Activated T-cell treated with anti-CD3 and anti-CD28 coated beads for 1 hour (primary cell): ENCODE measurements at regions not wholly inside any gene's neighbourhood (a gene's known extent, or its start where the extent isn't known, plus 50 kb on each side); places are given as distances from the start of the nearest gene placed in this dataset.

ENCODE experiments used
- DNase-seq: peaks from one replicate; pipeline ENCODE4 v3.0.0-alpha.2; 2020; ENCODE audit warnings: low read depth

DNA sequence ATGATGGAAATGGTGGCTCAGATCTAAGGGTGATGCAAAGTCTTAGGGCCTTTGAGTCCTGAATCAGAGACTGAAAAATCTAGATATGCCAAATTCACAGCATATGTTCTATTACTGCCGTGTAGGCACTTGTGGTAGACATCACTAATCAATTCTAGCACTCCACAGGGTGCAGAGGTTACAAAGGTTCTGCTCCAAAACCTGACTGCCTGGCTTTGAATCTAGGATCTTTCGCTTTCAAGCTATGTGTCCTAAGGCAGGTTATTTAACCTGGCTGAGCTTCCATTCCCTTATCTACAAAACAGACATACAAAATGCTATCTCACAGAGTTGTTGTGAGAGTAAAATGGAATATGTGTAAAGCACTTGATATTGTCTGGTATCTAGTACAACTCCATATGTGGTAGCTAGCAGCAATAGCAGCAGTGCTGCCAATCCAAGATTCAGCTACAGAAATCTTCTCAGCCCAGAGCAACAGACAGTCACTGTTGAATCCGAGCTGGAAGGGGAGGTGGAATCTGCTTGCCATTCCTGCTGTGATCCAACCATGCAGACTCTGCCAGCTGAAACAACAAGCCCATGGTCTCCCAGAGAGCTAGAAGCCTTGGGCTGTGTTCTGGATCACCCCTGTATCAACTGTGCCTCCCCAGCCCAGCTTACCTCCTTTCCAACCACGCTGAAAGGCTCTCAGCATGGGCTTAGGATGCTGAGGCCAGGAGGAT lies 206.9 kb downstream of the TFAP2C start:
- DNase-seq: no peak

DNA sequence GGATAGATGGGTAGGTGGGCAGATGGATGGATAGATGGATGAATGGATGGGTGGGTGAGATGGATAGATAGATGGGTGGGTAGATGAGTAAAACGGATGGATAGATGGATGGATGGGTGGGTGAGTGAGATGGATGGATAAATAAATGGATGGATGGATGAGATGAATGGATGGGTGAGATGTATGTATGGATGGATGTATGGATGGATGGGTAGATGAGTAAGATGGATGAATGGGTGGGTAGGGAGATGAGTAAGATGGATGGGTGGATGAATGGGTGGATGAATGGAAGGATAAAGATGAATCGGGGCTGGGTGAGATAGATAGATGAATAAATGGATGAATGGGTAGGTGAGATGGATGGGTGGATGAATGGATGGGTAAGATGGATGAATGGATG lies 210.1 kb downstream of the TFAP2C start:
- no peak for DNase-seq

DNA sequence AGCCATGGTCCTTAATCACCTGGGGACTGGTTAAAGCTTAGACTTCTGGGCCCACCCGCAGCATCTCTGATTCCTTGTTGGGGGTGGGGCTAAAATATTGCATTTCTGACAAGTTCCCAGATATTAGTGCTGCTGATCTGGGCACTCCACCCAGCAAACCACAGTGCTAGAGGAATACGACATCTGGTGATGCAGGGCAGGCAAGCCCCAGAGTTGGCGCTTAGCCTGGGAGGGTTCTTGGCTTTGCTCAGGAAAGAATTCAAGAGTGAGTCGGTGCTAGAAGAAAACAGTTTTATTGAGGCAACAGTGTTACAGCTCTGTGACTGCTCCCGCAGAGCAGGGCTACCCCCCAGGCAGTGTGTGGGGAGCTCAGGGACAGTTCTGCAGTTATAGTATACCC lies 210.7 kb downstream of the TFAP2C start:
- no peak for DNase-seq

DNA sequence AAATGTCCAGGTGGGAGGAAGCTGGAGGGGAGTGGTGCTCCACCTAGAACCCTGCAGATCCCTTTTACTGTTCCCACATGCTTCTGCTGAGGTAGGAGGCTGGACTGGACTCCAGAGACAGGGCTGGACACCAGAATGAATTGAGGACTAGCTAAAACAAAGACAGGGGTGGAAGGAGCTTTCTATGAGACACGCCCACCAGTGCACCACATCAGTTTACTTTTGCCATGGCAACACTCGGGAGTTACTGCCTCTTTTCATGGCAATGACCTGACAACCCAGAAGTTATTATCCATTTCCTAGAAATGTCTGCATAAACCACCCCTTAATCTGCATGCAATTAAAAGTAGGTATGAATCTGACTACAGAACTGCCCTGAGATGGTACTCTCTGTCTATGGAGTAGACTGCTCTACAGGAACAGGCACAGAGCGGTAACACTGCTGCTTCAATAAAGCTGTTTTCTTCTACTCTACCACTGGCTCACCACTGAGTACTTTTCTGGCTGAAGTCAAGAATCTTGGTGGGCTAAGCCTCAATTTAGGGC lies 211.7 kb downstream of the TFAP2C start:
- no peak for DNase-seq

DNA sequence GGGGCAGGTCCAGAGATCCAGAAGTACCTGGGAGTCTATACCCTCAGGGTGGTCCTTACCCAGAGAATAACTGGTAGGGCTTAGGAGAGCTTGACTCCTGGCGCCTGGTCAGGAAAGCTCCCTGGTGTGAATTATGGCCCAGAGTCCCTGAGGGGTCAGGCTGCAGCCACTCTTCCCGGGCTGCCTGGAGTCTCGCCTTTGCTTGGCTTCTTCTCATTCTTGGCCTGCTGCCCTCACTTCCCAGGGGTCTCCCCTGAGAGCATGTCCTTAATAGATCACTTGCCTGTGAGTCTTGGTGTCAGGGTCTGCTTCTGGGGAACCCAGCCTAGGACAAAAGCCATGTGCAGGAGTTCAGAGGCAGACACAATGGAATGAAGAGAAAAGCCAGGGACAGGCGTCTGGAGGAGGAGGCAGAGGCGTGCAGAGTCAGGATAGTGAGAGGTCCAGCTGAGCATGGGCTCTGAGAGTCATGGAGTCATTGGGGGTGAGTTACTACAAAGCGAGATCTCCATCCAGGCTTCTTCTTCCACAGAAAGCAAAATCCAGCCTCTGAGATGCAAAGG lies 212.3 kb downstream of the TFAP2C start:
- DNase-seq: no peak

DNA sequence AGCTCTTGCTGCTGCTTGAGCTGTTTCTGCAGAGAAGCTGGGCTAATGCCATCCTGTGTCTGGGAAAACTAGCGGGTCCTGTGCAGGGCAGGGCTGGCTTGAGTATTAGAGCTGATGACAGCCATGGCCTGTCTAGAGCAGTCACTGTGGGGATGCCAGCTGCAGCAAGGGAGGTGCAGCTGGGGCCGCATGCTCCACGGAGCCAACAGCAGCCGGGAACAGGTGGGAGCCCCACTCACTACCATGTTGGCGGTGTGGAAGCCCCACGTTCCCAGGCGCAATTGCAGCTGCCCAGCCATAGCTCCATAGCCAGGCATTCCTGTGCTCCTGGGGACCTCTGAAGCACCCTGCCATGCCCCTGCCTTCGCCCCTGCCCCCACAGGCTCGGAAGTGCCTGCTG lies 212.9 kb downstream of the TFAP2C start:
- no peak for DNase-seq

DNA sequence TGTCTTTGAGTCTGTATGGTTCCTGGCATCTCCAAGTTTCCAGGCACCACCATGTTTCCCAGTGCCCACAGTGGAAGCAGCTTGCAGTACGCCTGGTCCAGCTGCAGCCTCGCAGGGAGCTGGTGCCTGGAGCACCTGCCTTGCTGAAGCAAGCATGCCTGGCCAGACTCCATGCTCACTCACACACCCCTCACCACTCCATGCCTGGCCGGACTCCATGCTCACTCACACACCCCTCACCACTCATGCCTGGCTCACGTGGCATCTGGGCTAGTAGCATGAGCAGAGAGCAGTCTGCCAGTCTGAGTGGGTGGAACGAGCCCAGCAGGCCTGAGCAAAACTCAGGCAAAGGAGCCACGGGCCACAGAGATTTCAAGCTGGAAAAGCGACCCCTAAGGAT lies 214.3 kb downstream of the TFAP2C start:
- DNase-seq: no peak

DNA sequence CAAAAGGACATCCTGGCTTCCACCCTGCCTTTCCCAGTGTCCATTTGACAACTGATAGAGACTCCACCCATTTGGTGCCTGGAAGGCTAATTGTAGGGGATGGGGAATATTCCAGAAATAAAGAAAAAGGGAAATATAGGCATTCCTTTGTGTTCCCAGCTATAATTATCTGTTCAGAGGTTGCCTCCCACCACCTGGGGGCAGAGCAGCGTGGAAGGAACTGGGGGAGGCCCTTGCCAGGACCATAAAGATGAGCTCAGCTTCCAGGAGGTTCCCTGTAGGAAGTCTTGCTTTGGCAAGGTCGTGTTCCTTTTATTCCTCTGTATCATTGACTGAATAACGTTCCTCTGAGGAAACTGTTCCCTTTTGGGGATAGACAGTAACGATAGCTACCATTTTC lies 214.7 kb downstream of the TFAP2C start:
- no peak for DNase-seq

DNA sequence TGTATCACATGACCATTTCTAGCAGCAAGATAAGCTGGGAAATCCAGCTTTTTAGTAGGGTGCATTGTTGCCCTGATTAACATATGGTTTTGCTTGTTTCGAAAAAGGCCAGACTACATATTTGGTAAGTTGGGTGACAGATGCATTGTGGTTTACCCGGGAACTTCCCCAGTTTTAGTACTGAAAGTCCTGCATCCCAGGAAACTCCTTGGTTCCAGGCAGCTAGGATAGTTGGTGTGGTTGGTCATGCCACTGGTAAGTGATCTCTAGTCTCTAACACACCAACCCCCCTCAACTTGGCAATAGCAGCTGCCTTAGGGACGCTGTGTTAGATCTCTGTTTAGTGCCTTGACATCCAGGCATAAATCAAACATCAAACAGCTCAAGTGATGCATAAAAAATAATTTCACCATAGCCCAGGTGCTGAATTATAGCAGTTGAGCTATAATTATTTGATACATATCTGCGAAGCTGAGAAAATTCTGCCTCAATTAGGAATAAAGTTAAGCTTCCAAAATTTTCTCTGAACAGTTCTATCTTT lies 216.5 kb downstream of the TFAP2C start:
- DNase-seq: no peak

DNA sequence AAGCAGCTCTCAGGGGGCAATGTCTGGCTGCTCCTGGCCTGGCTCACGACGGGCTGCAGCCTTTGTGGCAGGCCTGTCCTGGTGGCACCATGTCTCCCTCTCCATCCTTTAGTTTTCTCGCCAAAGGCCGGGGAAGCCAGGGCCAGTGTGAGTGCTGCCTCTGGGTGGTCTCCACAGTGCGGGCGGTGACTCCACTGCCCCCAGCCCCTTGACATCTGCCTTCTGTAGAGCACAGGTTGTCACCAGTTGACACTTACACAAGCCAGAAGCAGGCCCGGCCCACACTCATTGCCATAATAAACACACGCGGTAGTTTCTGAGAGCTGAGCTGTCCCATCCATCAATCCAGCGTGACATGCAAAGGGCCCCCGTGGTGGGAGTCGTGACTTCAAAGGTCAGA lies 219.5 kb downstream of the TFAP2C start:
- no peak for DNase-seq

DNA sequence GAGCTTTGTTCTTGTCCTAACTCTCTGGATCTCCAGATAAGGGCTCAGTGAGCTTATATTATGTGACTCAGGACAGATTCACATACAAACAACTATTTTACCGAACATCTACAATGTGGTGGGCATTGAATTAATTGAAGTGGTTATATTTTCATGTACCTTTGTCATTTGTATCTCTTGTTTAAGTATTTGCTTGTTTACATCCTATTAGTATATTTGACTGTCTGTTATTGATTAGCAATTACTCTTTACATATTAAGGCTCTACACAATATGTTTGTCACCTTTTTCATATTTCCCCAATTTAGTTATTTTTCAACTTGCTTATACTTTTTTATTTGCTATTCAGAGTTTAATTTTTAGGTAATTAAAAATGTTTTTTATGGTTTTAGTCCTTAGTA lies 222.4 kb downstream of the TFAP2C start:
- no peak for DNase-seq

DNA sequence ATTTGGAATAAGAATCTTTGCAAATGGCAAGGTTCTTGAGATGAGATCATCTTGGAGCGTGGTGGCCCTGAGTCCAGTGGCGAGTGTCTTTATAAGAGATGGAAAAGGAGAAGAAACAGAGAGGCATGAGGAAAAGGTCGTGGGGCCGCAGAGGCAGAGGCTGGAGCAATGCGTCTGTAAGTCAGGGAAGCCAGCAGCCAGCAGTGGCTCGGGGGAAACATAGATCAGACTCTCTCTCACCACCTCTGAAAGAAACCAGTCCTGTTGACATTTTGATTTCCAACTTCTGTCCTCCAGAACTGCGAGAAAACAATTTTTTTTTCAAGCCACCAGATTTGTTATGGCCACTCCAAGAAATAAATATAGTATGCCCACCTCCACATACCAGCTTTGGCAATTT lies 226.6 kb downstream of the TFAP2C start:
- DNase-seq: no peak

DNA sequence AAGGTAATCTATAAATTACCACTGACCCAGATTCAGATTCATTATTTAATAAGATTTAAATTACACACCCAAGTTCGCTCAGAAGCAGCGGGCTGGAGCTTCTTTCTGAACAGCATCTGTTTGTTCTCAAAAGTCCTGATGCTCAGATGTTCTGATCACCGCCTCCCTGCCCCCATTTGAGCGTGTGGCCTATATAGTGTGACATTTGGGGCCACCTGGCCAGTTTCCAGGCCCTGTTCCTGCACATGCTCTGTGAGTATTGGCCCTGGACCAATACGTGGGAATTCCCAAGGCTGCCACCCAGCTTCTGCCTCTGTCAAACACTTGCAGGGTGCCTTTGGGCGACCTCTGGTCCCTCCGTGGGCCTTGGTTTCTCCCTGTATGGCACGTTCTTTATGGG lies 228.8 kb downstream of the TFAP2C start:
- no peak for DNase-seq

DNA sequence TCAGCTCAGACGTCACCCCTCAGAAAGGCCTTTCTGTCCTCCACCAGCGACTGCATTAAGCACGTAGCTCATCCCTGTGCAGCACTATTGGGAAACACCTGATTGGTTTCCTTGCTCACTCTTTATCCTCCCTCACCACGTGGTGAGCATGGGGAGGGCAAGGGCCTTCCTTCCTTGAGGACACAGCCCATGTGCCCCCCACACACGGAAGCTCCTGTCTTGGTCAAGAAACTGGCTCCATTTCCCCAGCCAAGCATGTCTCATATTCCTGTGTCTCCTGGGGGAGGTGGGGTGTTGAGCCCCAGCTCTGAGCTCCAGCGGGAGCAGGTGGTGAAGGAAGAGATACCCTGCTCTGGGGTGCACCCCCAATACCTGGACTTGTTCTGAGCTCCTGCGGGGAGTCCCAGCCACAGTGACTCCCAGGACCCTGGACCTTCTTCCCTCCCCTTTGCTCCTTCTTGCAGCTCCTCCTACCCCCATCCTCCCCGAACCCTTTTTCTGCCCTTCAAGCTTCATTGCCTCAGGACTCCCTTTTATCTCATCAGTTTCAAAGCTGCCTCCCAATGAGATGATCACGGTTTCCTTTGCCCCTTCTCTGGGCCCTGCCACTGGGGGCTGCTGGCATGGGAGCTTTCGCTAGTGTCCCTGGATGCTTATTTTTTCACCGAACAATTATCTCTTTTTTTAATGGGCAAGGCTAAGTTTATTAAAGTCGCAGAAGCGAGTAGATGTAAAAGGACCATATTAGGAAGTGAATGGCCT lies 230.1 kb downstream of the TFAP2C start:
- no peak for DNase-seq

DNA sequence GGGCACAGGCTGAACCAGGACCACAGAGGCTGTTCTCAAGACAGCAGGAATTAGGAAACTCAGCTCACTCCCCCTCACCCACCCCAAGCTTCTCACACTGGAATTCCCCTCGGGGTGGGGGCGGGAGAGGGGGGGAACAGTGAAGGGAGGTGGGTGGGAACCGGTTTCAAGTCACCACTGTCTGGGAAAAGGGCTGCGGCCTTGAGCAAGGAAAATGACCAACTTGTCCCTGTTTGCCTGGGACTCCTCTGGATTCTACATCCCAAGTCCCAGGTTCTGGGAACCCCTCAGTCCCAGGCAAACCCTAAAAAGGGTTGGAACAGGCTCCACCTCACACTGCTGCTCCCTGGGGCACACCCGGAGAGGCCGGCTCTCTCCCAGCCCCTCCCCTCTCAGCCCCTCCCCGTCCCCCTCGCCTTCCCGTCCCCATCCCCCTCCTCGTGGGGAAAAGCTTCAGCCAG lies 230.7 kb downstream of the TFAP2C start:
- DNase-seq: no peak

DNA sequence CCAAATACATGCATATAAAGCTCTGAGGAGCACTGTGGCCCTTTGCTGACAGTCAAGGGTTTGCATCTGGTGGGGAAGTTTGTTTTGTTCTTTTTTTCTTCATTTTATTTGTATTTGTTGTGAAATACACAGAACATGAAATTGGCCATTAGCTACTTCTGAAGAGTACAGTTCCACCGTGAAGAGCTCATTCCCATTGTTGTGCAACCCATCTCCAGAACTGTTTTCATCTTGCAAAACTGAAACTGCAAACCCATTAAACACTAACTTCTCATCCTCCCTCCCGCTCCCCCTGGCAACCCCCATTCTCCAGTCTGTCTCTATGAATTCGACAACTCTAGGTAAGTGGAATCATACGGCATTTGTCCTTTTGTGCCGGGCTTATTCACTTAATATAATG lies 231.3 kb downstream of the TFAP2C start:
- DNase-seq: no peak

DNA sequence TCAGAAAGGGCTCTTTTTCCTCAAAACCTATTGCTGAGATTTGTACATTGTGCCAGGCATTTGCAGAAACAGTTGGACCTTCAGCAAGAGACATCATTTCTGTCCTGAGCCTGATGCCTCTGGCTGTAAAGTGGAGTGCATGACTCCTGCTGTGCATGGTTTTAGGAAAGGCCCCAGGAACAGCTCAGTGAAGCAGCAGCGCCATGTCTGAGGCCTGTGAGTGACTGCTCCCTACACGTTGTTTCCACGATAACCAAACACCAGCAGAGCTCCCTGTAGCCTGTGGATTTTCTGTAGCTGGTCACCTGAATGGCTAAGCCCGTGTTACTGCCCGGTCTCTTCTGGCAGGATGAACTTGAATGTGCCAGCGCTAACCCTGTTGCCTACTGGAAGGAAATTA lies 232.5 kb downstream of the TFAP2C start:
- DNase-seq: no peak

DNA sequence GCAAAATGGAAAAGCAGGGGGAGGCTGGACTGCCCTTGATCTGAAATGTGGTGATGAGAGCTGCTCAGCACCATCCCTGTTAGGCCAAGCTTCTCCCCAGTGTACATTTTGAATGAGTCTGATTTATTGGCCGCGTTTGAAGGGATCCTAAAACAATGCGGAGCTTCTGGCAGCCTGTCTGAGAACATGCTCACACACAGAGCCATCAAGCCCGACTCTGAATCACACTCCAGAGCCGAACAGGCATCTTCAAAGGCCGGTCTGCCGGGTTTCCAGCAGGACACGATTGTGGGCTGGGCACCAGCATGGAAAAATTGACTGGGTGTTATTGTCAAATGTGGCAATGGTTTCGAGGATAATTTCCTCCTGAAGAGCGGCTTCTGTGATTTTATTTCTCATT lies 235.9 kb downstream of the TFAP2C start:
- no peak for DNase-seq

DNA sequence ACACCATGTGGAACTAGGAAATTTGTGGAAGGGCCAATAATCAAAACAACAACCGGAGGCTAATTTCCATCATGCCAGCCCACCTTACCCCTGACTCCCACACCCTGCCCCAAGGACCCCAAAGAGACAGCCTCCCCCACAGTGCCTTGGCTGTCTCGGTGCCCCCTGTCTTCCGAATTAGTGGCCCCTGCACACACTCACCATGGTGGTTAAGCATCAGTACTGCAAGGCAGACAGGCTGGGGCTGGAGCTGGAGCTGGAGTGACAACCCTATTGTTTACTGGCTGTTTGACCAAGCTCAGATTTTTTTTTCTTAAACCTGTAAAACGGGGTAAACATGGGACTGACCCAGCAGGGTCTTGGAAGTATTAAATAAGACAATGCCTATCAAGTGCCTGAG lies 238.0 kb downstream of the TFAP2C start:
- no peak for DNase-seq

DNA sequence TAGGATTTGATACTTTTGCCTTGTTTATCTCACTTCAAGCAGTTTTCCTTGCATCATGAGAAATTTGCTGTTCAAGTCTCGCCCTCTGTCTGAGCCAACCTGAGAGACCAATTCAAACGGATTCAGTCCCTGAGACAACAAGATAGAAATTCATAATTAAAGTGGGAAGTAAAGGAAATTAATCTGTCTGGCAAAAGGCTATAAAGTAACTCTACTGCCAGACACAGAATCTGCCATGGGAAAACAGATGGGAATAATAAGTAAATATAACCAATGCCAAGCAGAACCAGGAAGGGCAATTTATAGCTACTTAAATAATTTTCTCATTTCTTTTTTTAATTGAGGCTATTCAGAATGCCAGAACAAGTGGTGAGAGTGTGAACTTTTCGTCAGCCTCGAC lies 239.6 kb downstream of the TFAP2C start:
- no peak for DNase-seq

DNA sequence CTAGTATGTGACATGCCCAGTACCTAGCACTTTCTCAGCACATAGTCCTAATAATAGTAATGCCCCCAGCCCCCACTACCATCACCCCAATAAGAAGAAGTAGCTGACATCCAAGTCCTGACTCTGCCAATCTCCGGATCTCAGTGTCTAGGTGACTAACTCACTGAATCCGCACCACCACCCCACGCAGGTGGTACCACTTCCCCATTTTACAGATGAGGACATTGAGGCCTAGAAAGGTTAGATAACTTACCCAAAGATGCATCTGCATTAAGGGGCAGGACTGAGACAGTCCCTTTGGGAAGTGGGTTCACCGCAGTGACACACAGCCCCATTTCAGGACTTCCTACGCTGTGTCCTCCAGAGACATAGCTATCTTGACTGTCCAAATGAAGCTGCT lies 241.2 kb downstream of the TFAP2C start:
- DNase-seq: no peak

DNA sequence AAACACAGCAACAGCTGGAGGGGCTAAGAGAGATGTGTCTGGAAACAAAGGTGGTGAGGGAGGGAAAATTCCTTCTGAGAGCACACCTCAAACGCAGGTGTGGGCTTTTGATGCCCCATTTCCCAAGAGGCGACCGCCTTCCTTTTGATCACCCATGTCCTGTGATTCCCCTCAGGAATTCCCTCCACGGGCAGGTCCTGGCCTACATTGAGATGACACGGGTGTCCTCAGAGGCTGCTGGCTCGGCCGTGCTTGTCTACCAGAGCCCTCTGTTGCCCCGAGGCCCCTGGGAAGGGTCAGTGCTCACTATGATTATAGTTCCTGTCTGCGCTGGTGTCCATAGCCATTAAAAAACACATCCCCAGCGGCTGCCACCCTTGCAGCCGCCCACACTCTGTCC lies 242.6 kb downstream of the TFAP2C start:
- DNase-seq: no peak
